GM10266 (cell line): ENCODE measurements at regions not wholly inside any gene's neighbourhood (a gene's known extent, or its start where the extent isn't known, plus 50 kb on each side); places are given as distances from the start of the nearest gene placed in this dataset.

Experiments used
- DNase-seq: peaks from one replicate; pipeline ENCODE4 v3.0.0; 2012; ENCODE audit errors: extremely low spot score
- TF ChIP-seq, protein P1 (sequence below): IDR thresholded peaks from 2 replicates; pipeline ENCODE4 v1.5.1; 2012; ENCODE audit warnings: mild to moderate bottlenecking, low read depth; ENCODE audit not compliant: control insufficient read depth, insufficient read depth; ENCODE audit errors: missing control alignments

DNA sequence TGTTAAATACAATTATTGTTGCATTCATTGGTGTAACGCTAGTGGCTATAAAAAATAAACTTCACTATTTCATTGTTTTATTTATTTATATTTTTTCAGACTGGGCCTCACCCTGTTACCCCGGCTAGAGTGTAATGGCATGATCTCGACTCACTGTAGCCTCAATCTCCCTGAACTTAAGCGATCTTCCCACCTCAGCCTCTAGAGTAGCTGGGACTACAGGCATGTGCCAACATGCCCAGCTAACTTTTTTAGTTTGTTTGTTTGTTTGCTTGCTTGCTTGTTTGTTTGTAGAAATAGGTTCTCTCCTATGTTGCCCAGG is 387.4 kb upstream of the PTBP2 start:
- DNase-seq = no peak
- TF ChIP-seq, protein P1, sequence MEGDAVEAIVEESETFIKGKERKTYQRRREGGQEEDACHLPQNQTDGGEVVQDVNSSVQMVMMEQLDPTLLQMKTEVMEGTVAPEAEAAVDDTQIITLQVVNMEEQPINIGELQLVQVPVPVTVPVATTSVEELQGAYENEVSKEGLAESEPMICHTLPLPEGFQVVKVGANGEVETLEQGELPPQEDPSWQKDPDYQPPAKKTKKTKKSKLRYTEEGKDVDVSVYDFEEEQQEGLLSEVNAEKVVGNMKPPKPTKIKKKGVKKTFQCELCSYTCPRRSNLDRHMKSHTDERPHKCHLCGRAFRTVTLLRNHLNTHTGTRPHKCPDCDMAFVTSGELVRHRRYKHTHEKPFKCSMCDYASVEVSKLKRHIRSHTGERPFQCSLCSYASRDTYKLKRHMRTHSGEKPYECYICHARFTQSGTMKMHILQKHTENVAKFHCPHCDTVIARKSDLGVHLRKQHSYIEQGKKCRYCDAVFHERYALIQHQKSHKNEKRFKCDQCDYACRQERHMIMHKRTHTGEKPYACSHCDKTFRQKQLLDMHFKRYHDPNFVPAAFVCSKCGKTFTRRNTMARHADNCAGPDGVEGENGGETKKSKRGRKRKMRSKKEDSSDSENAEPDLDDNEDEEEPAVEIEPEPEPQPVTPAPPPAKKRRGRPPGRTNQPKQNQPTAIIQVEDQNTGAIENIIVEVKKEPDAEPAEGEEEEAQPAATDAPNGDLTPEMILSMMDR = no peak

DNA sequence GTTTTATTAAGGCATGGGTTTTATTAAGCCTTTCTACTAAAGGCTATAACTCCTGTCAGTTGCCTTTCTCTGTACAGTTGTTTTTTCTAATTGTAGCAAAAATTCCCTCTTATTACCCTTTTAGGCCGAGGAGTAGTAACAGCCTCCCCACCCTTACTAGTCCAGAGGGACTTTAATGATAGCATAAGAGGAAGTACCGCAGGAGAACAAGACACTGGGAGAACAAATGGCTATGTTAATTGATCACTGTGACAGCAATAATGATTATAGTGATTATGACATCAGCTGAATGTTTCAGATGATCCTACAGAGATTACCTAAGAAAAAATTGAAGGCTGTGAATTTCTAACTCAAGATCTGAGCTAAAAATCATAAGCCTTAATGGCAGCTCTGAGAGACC is 383.0 kb upstream of the PTBP2 start:
- DNase-seq = no peak
- TF ChIP-seq, protein P1 = no peak

DNA sequence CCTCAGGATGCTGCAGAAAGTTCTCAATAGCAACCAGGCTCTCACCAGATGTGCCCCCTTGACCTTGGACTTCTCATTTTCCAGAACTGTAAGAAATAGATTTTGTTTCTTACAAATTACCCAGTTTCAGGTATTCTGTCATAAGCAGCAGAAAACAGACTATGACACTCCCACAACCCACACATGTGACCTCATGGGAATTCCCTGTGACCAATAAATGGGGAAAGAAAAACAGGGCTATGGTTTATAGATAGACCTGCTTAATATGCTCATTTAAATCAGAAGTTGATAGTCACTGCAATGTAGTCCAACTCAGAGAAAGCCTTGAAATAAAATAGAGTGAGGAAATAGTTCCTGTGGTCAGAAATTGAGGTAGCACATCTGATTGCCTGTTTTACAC is 380.9 kb upstream of the PTBP2 start:
- no peak for DNase-seq
- TF ChIP-seq, protein P1 = no peak

DNA sequence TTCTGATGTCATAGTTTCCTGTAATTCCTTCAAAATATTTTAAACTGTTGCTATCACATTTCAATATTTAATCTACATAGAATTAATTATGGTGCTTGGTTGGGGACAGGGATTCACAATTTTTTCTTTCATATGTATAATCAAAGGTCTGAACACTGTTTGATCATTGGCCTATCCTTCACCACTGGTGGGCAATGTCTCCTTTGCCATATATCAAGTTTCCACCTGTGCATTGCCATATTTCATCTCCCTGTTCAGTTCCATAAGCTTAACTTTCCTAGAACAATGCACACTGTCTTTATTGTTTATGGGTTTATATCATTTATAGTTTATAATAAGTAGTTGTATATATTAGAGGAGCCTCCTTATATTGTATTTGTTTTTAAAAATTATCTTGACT is 374.9 kb upstream of the PTBP2 start:
- TF ChIP-seq, protein P1 = no peak
- DNase-seq = no peak

DNA sequence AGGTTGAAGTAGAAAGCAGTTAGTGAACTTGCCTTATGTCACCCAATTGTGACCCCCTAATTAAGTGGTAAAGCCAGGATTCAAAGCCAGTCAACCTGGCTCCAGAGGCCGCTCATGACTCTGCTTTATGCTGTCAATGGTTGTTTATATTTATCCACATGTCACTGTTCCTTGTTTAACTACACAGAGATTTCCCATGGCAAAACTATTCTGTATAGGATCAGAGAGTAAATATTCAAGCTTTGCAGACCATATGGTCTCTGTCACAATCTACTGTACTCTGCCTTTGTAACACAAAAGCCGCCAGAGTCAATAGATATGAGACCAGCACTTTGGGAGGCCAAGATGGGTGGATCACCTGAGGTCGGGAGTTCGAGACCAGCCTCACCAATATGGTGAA is 371.7 kb upstream of the PTBP2 start:
- TF ChIP-seq, protein P1 = no peak
- DNase-seq = no peak

DNA sequence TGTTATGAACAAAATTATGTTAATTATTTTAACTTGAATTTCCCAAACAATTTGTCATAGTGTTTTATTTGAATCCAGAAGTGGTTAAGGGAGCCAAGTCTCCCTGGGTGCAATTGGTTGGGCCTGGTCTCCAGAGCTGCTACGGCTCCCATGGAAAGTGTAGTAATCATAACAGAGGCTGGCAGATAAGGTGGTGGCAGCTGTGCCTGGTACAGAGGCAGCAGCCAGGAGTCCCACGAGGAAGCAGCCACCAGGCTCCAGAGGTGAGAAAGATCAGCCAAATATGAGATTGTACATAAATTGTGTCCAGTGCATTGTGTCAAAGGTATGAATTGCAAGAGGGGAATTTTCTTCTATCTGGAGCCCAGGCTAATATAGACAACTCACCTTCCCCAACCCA is 368.9 kb upstream of the PTBP2 start:
- DNase-seq = no peak
- TF ChIP-seq, protein P1 = no peak

DNA sequence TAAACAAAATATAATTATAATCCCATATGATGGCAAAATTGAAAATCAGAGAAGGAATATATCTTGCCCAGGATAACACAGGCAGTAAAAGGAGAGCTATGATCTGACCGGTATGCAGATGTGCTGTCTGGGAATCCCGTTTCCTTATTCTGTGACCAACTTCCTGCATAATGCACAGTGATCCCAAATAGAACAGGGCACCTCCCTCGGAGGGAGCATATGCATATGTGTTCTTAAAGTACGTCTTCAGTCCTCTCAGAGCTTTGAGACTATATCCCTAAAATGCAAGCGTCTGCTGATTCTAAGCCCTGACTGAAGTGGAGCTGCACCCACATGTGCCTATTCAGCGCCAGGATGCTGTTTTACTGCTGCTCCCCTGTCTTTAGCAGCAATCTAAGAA is 366.1 kb upstream of the PTBP2 start:
- DNase-seq = no peak
- TF ChIP-seq, protein P1 = no peak

DNA sequence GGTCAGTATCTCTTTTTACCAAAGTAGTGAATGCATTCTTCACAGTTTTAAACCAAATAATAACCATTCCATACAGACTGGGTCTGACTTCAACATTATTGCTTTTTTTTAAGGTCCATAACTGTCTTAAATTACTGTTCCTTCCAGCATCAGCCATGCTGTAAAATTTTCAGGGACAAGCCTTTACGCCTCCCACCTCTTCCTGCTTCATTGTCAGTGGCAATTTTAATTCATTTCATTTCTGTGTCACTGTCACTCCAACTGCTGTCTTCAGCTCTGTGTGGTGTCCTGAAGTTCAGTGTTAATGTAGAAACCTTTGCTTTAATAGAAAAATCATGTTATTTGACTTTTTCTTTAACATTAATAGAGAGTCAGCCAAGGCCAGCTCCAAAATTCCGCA is 365.6 kb upstream of the PTBP2 start:
- TF ChIP-seq, protein P1 = no peak
- no peak for DNase-seq
